ENCODE measurements at regions not wholly inside any gene's neighbourhood (a gene's known extent, or its start where the extent isn't known, plus 50 kb on each side); places are given as distances from the start of the nearest gene placed in this dataset.

DNA sequence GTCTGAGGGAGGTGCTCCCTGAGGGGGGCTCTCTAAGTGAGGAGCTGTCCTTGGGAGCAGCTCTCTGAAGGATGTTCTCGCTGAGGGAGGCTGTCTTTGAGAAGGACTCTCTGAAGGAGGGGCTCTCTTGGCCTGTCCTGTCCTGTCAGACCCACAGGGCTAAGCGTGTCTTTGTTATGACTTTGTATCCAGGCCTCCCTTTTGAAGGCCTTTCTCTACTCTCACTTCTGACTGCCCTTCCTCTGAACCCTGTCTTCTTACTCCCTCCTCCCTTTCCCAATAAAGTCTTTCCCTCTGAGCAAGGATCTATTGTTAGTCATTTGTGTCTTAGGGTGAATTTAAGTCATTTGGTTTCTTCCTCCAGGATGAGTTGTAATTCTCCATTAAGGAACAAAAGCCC is 330.1 kb upstream of the PLET1 start:
- no peak for DNase-seq

DNA sequence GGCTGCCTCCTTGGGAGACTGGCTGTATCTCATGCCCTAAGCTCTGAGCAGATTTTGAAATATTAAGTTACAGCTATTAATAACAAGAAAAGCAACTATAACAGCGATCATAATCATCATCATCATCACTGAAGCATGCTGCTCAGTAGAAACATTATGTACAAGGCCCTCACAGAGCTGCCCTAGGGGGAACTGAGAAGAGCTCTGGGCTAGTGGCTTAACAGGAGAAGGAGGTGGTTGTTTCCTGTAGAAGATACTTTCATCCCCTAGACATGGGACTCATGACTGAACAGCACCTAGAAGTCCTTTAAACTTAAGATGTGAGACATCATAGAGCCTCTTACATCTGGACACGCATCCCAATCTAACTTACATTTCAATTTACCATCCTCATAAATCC is 332.8 kb upstream of the PLET1 start:
- no peak for DNase-seq

DNA sequence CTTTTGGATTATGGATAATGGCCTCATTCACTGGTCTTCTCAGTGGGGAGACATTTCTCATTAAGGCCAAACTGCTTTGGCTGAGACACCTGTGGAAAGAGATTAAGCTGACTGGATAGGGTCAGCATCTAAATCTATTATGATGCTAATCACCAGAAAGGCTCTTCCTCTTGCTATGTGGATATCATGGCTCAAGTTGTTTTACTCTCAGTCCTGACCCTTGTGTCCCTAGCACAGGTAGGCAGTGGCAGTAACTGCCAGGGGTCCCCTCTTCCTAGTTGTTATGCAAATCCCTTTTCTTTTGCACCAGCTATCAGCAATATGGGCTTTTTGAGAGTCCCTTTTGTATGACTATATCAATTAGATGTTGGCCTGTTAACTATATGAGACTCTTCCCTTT is 335.7 kb upstream of the PLET1 start:
- no peak for DNase-seq

DNA sequence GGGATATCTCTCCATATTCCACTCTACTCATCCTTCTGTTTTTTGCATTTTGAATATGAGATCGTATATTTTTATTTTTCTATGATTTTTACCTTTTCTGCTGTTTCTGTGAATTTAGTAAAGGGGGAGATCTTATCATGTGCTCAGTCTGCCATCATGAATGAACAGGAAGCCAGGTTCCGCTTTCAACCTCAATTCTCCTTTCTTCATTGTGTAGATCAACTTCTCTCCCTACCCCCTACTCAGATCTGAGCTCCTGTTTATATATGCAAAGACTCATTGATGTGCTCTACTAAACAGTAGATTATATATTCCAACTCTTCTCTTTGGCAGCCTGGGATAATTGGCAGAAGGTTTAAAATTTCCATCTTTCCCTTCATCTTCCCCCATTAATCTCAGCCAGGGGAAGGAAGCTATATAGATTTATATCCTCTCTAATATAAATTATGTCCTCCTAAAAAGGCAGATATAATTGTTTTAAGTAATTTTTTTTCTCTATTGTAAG is 336.7 kb upstream of the PLET1 start:
- no peak for DNase-seq

DNA sequence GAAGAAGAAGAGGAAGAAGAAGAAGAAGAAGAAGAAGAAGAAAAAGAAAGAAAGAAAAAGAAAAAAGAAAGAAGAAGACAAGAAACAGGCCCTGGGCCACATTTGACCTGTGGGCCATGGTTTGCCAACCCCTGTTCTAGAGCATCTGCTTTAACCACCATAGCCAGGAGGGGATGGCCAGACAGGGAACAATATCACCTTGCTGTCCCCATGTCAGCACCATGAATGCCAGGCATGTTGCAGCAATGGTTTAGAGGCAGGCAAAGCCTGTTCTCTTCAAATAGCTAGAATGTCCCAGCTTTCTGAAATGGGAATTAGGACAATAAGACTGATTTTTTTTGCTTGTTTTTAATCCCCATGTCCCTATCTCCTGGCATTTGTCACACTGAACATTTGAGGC is 338.6 kb upstream of the PLET1 start:
- DNase-seq: no peak

DNA sequence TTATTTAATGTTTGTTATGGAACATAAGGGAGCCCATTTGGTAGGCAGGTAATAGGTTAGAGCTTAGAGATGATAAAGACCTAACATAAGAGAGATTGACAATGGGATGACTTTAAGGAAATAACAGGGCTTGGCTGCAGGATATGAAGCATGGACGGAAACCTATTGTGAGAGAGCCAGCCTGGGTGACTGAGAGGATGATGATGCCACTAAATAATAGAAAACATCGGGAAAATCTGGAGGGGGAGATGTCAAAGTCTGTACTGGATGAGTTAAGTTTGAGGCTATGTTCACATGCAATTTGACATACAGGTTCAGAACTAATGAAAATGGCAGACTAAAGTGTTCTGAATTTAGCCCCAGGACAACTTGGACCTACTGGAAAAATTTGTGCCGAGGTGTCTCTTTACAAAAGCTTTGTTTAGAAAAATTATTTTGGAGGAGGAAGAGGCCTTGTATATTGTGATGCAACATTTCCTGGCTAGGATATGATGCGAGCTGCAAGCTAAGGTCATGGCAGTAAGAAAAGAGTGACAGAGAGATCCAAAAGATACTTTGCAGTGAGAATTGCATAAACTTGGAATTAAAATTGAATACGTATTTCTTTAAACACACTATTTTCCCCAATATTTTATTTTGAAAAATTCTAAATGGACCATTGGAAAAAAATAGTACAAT is 339.3 kb upstream of the PLET1 start:
- no peak for DNase-seq

DNA sequence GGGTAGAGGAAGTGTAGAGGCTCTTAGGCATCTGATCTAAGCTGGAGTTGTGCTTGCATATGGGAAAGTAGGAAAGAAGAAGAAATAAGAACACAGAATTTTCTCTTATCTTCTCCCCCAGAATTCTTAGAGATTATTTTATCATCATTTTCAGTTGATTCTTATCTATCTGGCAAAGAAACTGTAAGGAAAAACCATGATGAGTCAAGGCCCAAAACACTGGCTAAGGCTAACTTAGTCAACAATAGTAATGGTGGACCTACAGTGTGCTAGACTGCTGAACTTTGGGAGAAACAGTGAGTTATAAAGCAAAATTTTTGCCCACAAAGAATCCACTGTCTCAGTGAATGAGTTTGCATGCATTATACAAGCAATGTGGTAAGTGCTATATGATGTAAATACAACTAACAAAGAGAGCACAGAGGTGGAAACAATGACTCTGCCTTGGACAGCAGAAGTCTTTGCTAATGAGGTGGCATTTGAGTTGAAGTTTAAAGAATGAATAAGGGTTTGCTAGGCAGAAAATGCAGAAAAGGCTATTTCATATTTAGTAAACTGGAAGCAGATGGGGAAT is 344.5 kb upstream of the PLET1 start:
- DNase-seq: no peak

DNA sequence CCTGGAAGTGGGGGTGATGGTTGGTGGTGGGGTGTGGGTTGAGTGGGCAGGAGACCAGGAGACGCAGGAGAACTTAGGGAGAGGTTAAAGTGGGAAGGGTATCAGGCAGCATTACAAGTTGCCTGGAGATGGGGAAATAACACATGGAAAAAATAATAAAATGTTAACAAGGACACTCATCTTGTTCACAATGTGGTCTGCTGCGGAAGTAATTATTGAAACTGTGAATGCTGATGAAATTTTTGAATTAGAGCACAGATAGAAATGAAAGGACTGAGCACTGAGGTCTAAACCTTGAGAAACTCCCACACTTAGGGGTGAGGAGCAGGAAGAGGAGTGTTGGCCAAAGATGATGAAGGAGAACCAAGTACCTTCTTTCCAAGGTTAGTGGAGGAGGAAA is 346.0 kb upstream of the PLET1 start:
- DNase-seq: no peak

DNA sequence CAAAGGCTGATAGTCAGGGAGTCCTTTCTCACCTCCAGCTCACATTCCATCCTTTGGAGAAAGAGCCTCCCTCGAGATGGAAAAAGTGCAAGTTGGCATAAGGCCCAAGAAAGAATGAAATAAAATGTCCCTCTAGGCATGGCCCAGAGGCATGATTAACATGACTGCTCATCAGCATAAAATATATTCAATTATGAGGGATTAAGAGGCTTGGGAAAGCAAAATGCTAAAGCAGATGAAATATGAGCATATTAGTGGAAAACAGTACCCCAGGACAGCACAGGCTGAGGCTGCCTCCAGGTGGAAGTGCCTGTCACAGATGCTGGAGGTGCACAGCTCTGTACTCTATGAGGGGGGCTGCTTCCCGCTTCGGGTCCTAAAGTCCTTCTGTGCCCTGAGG is 347.8 kb upstream of the PLET1 start:
- no peak for DNase-seq

DNA sequence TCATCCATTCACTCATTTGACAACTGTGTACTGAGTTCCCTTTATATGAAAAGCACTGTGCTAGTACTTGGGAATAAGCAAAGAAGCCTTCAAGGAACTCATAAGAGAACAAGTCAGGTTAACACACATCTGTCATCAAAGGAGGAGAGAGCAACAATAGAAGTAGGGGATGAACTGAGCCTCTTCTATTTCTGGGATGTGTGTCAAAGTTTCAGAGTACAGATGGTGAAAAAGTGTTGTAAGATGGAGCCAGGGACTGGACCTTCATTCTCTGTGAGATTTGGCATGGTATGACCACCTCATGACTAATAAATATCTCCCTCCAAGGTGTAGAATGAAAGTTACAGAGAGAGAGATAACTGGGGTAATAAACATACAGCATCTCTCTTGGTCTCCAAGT is 349.8 kb upstream of the PLET1 start:
- DNase-seq: no peak

DNA sequence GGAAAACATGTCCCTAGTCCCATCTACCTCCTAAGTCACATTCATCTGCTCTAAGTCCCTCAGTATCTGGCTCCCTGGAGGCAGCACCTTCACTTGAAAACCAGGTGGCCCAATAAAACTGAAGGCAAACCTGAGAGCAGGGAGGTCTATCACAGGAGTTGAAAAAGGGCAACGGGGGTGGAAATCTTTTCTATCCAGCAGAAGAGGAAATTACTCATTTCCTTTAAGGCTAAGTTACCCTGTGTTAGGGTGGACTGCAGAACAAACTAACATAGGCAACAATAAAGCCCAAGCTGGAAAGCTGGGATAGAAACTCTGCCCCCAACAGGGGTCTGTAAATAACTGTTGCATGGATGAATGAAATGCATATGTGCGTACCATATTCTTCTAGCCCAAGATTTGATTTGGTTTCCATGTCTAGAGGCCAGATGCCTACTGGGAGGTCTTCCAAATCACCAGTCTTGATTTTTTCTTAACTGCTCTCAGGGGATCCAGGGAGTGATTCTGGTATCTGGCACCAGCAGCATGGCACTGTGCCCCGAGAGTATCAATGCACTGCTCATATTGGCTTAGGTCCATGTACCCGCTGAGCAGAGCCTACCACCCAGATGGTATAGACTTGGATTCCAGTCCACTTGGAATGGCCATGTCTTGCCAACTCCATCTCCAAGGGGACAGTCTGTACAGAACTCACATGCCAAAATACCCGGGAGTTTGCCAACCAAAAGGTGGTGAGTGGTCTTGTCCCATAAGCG is 350.0 kb upstream of the NCAM1 start:
- no peak for DNase-seq

DNA sequence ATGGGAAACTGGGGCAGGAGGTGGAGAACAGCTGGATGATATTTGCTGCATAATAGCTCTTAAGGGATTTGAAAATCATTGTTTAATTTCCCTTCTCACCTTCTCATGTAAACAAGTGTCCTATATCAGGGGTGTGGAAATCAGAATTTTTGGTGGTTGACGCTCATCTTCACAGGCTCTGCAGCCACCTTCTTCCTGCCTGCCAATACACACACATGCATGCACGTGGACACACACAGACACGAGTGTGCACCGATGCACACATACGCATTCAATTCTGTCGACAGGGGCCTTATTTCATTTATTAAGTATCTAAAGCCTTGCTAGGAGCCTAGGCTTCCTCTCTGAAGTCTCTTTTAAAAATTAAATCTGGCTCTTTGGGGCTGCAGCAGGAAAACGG is 349.4 kb upstream of the NCAM1 start:
- no peak for DNase-seq

DNA sequence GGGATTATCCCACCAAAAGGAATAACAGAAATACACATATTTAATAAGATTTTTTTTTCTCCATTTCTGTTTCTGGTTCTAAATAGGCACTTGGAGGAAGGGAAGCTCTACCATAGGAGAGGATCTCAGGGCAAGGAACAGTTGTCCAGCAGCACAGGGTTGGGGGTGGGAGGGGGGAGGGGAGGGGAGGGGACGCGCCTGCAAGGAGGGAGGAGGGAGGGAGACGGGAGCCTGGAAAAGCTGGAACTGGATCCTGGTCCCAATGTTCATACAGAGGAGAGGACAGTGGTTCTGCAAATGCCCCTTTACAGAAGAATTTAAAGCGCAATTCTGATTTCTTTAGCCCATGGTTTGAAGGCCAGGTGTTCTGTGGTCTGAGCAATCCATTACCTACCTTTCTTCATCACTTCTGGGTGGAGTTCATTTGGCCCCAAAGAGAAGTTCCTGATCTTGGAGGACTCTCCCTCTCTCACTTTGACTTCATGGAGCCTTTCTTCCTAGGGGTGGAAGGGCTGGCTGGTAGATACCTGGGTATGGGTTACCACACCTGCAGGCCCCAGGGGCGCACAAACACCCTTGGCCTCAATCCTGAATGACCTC is 348.9 kb upstream of the NCAM1 start:
- DNase-seq: no peak

DNA sequence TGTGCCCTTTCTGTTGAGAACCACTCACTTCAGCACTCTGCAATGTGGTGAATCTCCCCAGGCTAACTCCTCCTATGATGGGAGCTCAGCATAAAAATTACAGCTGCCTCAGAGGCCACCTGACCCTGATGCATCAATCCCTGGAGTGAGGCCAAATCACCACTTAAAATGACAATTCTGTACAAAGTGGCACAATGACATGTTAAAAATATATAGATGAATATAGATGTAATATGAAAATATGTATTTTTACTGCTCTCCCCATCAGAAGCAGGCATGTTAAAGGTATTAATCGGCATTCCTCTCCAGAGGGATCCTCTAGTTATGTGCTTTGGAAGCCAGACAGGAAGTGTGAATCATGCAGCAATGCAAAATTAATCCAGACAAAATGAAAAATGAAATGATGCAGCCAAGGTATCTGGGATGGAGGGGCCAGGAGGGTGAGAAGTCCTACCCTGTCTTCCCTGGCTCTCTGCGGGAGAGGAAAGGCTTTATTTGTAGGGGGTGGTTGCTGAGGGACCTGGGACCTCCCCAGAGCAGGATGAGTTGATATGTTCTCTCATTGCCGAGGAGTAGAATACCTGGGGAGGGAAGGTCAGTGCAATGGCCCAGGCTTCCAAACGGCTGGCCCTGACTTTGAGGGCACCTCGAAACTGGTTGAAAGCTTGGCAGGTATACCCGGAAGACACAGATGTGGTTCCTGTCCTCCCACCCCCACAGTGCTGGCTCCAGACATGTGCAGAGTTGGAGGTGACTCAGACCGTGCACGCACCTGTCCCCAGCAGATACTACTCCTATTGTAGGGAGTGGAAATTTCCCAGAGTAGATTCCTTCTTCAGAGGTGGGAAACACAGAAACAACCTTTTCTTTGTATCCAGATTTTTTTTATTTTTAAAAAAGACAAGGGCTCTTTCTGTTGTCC is 347.9 kb upstream of the NCAM1 start:
- no peak for DNase-seq

DNA sequence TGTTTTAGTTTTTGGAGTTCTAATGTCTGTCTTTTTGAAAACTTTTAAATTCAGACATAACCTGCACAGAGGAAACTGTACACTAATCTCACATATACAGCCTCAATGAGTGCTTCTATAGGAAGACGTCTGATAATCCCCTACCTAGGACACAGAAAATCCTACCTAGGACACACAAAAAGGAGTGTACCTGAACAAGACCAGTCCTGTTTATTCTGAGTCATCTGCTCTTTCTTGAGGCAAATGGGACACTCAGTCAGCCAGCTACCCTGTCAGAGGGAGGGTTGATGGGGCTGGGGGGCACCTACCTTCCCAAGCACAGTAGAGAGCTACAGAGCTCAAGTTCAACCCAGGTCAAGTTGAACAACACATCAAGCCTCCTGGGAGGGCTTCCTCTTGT is 346.6 kb upstream of the NCAM1 start:
- DNase-seq: no peak

DNA sequence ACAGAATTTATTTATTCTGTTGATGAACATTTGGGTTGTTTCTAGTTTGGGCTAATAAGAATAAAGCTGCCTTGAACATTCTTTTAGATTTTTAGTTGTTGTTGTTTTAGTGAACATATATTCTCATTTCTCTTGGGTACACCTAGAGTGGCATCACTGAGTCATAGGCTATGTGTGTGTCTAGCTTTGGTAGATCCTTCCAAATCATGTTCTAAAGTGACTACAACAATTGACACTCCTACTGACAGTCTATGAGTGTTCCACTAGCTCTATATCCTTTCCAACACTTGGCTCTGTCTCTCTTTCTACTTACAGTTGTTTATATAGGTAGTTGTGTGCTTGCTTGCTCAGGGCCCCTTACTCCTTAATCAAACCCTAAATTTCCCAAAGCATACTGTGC is 346.0 kb upstream of the NCAM1 start:
- DNase-seq: no peak

DNA sequence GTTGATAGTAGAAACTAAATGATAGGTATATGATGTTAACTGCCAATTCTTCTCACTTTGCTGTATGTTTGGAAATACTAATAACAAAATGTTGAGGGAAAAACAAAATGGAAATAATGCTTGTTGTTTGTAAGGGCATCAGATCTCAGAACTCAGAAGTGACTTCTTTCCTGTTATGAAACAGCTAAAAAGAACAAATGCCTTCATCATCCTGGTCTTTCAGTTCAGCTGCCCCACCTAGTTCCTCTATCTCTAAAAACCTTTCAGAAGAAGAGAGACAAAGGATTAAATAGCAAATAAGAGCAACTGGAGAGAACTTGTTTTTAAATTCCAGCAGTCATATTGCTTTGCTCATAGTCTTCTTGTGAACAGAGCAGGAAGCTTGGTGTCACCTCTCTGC is 345.3 kb upstream of the NCAM1 start:
- DNase-seq: no peak

DNA sequence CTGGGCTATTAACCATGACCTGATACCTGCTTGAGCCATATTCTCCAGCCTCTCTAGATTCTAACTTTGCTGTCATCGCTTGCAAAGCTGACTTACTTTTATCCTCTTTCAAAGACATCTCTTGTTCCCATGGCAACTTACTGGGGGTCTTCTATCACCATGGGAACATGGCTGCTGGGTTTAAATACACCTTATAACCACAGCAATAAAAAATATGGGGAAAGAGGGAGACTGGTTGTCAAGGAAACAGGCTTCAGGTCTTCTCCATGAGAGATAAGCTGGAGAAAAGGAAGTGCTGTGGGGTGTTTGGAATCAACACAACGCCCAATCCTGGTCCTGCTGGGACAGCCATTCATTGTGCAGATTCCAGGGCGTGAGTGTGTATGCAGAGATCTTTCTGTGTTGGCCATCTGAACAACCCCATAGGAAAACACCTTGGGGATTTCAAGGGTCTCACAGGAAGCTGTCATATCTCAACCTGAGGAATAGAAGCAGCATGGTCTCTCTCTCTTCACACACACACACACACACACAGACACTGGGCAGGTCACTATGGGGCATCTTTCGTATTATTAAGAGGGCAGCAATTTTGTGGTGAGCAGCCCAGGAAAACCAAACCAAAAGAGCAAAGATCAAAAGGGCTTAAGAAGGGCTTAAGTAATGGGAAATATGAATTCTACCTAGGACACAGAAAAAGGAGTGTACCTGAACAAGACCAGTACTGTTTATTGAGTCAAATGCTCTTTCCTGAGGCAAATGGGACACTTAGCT is 344.7 kb upstream of the NCAM1 start:
- DNase-seq: no peak

DNA sequence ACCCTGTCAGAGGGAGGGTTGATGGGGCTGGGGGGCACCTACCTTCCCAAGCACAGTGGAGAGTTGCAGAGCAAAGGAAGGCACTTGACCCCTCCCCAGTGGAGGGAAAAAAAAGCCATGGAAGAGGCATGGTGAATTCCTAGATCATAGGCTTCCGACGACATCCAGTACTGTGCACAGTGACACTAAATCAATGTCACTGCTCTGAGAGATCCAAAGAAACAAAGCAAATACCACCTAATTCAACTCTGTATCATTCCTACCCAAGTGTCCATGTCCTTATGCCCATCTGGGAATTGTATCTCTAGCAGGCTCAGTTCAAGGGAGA is 344.2 kb upstream of the NCAM1 start:
- DNase-seq: no peak

DNA sequence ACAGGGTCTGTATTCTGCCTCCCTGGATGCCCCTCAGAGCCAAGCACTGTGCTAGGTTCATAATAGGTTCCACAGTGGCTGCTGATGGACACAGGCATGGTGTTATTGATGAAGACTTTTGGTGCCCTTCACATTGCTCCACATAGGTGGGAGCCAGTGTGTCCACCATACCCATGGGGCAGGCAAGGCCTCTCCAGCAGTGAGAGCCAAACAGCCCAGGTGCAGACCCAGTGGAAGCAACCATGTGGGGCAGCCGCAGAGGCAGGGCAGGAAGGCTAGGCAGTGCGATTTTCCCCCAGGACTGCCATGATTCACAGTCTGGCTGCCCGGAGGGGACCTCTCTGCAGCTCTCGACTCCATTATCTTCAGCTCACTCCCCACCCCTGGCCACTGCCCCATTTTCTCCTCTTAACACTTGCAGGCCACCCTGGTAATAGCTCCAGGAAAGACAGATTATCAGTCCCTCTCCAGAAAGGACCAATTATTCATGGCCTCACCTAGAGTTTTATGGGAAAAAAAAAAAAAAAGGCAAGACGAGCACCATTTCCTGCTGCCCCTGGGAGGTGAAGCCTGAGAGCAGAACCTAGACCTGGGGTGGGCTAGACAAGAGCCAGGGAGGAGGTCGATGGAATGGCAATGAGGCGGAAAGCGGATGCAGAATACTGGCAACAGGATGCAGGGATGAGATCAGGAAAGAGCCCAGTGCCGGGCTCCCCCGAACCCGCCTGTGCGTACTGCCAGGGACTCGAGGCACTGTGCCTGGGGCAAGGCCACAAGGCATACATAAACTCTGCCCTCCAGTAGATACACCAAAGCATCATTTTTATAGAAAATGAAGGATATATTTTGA is 343.0 kb upstream of the NCAM1 start:
- DNase-seq: no peak

DNA sequence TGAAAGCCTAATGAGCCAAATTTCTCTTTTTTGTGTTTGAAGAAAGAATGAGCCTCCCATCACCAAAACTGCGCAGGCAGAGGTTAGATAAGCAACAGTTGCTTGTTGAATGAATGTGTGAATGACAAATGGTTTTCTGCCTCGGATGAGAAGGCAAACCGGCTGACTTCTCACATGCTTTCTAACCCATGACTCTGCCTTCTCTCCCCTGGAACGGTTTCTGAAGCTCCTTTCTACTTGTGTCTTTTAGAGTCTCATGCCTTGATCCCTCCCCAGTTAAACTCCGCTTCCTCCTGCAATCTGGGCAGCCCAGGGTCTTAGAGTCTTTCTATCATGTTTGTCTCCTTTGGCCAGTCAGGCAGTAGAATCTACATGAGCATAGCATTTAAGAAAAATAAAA is 342.1 kb upstream of the NCAM1 start:
- no peak for DNase-seq

Data from T1000 (cell line).